Cardiac septum (tissue), 1 donor: ENCODE measurements at regions not wholly inside any gene's neighbourhood (a gene's known extent, or its start where the extent isn't known, plus 50 kb on each side); places are given as distances from the start of the nearest gene placed in this dataset.

Experiments used
- DNase-seq: peaks from one replicate; pipeline ENCODE4 v3.0.0-alpha.2; 2020; ENCODE audit warnings: low spot score
- intact Hi-C: fragments of 100-400 bp; cut with DNase I; formaldehyde crosslinking; loops from one replicate; pipeline ENCODE4 v1.14.0; 2022
- donor health status: DM: no; HTN: no; CAD: no.

- no peak for DNase-seq
- intact Hi-C loops = no loop called here
Measured at GRCh38 chr5:143673676-143674468, 138.1 kb upstream of the HMHB1 start.

GRCh38 chr5:143672806-143673205 is 139.2 kb upstream of the HMHB1 start:
- intact Hi-C loops = no loop called here
- DNase-seq = no peak

GRCh38 chr5:143671674-143672569 is 140.0 kb upstream of the HMHB1 start:
- intact Hi-C loops = no loop called here
- no peak for DNase-seq

DNA sequence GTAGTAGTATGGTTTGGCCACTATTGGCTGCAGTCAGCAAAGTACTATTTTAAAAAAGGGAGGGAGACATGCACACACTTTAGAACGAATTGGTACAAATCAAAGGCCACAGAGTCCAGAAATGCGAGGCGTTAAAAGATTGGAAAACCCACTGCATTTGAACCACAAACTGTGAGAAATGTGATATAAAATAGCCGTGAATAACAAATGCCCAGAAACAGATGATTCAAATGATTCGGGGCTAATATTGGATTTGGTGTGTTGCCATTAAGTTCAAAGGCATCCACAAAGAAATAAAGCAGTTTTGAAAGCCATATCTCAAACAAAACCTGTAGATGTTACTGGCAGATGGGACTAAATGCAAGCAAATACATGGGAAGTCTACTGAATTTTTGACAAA is 140.9 kb upstream of the HMHB1 start:
- intact Hi-C loops = no loop called here
- no peak for DNase-seq

- DNase-seq = no peak
Measured at GRCh38 chr5:143665866-143666265, 146.1 kb upstream of the HMHB1 start.

DNA sequence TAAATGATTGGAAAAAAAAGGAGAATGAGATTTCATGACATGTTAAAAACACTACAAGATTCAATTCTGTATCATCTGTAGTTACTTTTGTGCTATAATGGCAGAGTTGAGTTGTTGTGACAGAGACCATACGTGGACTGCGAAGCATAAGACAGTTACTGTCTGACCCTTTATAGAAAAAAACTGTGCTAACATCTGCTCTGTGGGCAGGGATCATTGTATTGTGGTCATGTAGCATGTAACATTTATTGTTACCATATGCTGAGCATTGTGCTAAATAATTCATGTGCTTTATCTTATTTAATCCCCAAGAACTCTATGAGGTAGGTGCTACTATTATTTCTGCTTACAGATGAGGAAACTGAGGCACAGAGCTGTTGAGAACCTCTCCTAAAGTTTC is 147.3 kb upstream of the HMHB1 start:
- intact Hi-C loops = no loop called here
- DNase-seq = no peak

More at GRCh38 chr5:143665866-143666265, 146.1 kb upstream of the HMHB1 start:
- intact Hi-C loops = no loop called here

DNA sequence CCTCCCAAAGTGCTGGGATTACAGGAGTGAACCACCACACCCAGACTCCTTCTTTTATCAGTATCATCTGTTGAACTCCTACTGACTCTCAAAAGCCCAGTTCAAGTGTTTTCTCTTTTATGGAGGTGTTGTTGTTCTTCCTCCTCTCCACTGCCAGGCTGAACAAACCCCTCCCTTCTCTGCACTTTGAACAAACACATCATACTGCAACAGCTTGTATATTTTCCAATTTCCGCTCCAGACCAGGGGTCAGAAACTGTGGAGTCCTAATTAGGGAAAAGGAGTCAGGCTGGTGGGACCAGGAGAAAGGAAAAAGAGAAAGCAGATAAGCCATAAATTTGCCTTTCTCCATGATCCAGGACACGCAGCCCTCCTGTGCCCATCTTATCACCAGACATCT is 148.1 kb upstream of the HMHB1 start:
- no peak for DNase-seq
- intact Hi-C loops = no loop called here

DNA sequence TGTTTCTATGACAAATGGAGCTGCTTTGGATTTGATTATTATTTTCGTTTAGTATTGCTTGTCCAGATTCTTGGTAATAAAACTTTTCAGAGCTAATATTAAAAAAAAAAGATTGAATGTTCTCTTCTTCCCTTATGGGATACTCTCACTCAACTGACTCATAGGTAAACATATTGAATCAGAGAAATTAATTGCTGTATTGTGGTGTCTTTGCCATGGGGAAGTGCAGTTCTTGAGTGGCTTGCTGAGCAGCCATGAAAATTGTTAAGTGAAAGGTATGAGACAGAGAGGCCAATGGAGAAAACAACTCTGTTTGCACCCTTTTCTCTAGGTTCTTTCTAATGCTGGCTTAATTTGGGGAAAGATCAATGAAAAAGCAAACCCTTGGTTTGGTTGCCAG is 149.9 kb upstream of the HMHB1 start:
- intact Hi-C loops = no loop called here
- DNase-seq = no peak

- intact Hi-C loops = no loop called here
- no peak for DNase-seq
Measured at GRCh38 chr5:143660625-143661024, 151.3 kb upstream of the HMHB1 start.

- intact Hi-C loops = no loop called here
- DNase-seq = no peak
Measured at GRCh38 chr5:143659599-143660238, 152.2 kb upstream of the HMHB1 start.

- intact Hi-C loops = no loop called here
- no peak for DNase-seq
Measured at GRCh38 chr5:143658956-143659355, 153.0 kb upstream of the HMHB1 start.

DNA sequence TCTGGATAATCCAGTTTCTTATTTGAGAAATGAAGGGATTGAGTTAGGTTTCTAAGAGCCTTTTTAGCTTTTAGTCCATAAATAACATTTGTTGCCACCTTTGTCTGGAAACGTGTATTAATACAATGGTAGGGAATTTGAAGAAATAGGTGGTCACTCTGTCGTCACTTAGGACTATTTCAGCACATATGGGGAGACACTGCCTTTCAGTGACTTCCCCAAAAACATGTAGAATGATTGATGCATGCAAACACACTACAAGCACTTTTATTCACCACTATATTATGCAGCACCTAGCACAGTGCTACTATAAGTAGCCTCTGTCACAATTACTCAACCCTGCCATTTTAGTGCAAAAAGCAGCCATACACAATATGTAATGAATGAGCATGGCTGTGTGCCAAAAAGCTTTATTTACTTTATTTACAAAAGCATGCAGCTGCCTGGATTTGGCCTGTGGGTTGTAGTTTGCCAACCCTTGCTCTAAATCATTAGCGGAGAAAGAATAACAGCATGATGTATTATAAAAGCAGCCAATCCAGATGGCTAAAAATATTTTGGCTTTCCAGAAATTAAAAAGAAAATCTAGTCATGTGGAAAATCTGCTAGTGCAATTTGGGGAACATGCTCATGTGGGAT is 154.2 kb upstream of the HMHB1 start:
- DNase-seq = no peak

GRCh38 chr5:143653766-143654282 is 158.1 kb upstream of the HMHB1 start:
- intact Hi-C loops = no loop called here

More for the DNA sequence above, 154.2 kb upstream of the HMHB1 start:
- intact Hi-C loops = no loop called here

DNA sequence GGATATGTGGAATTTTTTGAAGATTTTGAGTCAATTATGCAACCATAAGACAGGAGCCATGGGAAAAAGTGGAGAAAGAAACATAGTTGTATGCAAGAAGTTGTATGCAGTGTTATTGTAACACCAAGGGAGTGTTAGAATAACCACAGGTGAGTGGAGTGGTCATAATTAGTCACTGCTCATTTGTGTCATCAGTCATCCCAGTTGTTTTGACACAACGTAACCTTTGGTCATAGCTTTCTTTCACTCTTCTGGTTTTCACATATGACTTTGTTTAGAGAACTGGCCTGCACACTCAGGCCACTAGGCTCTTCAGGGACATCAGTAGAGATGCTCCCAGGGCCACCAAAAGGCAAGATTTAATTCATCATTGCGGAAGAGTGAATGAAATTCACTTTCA is 158.7 kb upstream of the HMHB1 start:
- intact Hi-C loops = no loop called here
- no peak for DNase-seq

More at GRCh38 chr5:143653766-143654282, 158.1 kb upstream of the HMHB1 start:
- no peak for DNase-seq

DNA sequence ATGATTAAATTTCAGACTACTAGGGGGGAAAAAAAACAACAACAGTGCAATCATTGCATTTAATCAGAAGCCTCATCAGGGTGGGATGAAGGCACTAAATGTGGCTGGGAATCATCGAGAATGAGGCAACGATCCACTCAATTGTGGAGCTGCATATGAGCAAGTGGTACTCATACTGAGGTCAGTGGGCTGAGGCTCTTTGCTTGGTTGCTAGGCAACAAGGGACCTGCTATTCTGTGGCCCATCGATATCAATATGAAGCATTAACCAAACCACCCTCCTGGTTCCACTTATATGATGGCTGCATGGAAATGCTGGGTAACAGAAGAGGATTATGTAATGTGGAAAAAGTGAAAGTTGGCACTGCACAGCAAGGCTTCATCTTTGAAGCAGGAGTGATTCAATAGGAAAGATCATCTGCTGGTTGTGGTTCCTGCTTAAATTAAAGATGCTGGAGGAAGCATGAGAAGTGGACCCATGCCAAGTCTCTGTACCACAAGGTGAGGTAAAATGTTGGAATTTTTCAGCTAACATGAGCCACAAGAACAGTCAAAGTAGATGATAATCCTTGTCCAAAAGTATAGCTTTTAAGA is 159.8 kb upstream of the HMHB1 start:
- intact Hi-C loops = no loop called here
- no peak for DNase-seq

DNA sequence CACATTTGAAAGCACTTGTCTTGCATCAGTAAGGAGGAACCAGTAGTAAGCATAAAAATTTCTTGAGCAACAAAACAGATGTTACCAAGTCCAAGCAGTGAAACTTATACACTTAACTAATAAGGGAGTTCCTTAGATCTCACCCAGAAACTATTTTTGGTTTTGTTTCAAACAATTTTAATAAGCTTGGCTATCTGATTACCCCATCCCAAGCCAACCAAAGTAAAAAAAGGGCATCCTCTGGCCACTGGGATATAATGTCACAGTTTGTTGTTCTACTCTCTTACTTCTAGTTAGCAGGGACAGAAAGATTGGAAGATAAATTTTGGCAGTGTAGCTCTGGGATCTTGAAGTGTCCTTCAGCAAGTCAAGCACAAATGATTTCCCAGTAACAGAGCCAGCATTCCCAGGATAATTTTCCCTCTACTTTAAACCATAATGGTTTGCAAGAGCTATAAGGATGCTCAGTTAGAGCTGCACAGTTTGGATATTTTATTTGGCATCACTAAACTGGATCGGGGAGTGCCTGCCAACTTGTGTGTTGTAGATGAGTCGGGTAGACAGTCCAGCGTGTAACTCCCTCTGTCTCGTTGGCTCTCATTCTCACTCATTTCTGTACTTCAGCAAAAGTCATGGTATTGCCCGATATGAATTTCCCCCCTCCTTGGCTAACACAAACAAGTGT is 161.9 kb upstream of the HMHB1 start:
- intact Hi-C loops = loop anchor here (5.0 kb wide), 1 partner anchor 172 kb away; no protein-coding TSS in a partner anchor
- DNase-seq = no peak

- no peak for DNase-seq
- intact Hi-C loops = loop anchor here (5.0 kb wide), 1 partner anchor 174 kb away; no protein-coding TSS in a partner anchor
Measured at GRCh38 chr5:143648696-143649095, 163.3 kb upstream of the HMHB1 start.

DNA sequence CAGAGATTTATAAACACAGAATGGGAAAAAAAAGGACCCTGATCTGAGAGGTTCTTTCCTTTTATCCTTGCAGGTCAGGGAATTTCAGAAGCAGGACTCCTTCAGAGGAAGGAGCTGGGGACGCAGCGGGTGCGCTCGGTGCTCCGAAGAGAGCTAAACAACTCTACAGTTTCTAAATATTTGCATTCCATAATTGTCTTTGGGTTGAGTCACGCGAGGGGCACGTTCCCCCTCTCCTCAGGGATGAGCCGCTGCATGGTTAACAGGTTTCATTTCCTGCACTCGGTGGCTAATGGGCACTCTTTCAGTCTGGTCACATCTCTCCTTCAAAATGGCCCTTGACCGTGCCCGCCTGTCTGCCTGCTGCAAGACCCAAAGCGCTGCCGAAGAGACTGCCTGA is 165.0 kb upstream of the HMHB1 start:
- intact Hi-C loops = loop anchor here (5.0 kb wide), 1 partner anchor 175 kb away; no protein-coding TSS in a partner anchor
- DNase-seq = no peak
